DOHH2 (cell line): ENCODE measurements at regions not wholly inside any gene's neighbourhood (a gene's known extent, or its start where the extent isn't known, plus 50 kb on each side); places are given as distances from the start of the nearest gene placed in this dataset.

Source experiments
- EZH2phosphoT487 ChIP-seq: fragments of 200-600 bp; sonication (generic); IDR thresholded peaks from 2 replicates; pipeline ENCODE4 v1.6.1; 2017; ENCODE audit warnings: borderline replicate concordance, mild to moderate bottlenecking, antibody characterized with exemption, low read length, moderate library complexity, mixed read lengths
- TF ChIP-seq, protein P1 (sequence below): fragments of 200-600 bp; sonication (generic); IDR thresholded peaks from one replicate; pipeline ENCODE4 v1.5.1; 2014; ENCODE audit warnings: antibody characterized with exemption, mild to moderate bottlenecking, low read depth, low read length; ENCODE audit not compliant: poor library complexity, severe bottlenecking

- TF ChIP-seq EZH2phosphoT487 = no peak
- TF ChIP-seq, protein P1, sequence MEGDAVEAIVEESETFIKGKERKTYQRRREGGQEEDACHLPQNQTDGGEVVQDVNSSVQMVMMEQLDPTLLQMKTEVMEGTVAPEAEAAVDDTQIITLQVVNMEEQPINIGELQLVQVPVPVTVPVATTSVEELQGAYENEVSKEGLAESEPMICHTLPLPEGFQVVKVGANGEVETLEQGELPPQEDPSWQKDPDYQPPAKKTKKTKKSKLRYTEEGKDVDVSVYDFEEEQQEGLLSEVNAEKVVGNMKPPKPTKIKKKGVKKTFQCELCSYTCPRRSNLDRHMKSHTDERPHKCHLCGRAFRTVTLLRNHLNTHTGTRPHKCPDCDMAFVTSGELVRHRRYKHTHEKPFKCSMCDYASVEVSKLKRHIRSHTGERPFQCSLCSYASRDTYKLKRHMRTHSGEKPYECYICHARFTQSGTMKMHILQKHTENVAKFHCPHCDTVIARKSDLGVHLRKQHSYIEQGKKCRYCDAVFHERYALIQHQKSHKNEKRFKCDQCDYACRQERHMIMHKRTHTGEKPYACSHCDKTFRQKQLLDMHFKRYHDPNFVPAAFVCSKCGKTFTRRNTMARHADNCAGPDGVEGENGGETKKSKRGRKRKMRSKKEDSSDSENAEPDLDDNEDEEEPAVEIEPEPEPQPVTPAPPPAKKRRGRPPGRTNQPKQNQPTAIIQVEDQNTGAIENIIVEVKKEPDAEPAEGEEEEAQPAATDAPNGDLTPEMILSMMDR = no peak
Observed at GRCh38 chr6:63441266-63441956, 121.6 kb upstream of the LGSN start.
